Liver (tissue), 8 donors: ENCODE measurements at regions not wholly inside any gene's neighbourhood (a gene's known extent, or its start where the extent isn't known, plus 50 kb on each side); places are given as distances from the start of the nearest gene placed in this dataset.
A peak's percentile ranks its signal among the peaks of the same experiment; 100 is the strongest.

Source experiments
- DNase-seq: peaks from one replicate; pipeline ENCODE4 v3.0.0-alpha.2; 2017; ENCODE audit warnings: low spot score
- H3K27ac ChIP-seq, 2 donors: one replicate each; pipeline ENCODE4 v1.7.0; 2013; ENCODE audit warnings: inconsistent platforms in 2 of 2, low read length in 2 of 2, control low read depth in 1 of 2, low read depth in 1 of 2, mild to moderate bottlenecking in 1 of 2
- H3K27me3 ChIP-seq, 4 donors: one replicate each; pipeline versions ENCODE4 v1.6.1 to v1.7.0; 2013; ENCODE audit warnings: low read length in 3 of 4, inconsistent platforms in 1 of 4, mild to moderate bottlenecking in 1 of 4, moderate library complexity in 1 of 4; ENCODE audit not compliant: control insufficient read depth in 4 of 4, insufficient read depth in 4 of 4
- H3K36me3 ChIP-seq, 4 donors: one replicate each; pipeline versions ENCODE4 v1.6.1 to v1.7.0; 2013; ENCODE audit warnings: low read length in 3 of 4, mild to moderate bottlenecking in 3 of 4, low read depth in 1 of 4, moderate library complexity in 1 of 4; ENCODE audit not compliant: control insufficient read depth in 4 of 4, insufficient read depth in 3 of 4
- H3K4me1 ChIP-seq, 4 donors: one replicate each; pipeline versions ENCODE4 v1.6.1 to v1.7.0; 2013; ENCODE audit warnings: low read length in 3 of 4, mild to moderate bottlenecking in 3 of 4, moderate library complexity in 1 of 4; ENCODE audit not compliant: control insufficient read depth in 4 of 4, insufficient read depth in 4 of 4
- H3K4me3 ChIP-seq, 3 donors: one replicate each; pipeline versions ENCODE4 v1.6.1 to v1.7.0; 2013; ENCODE audit warnings: low read length in 3 of 3, control low read depth in 1 of 3, low read depth in 1 of 3, mild to moderate bottlenecking in 1 of 3
- H3K9ac ChIP-seq, 2 donors: one replicate each; pipeline ENCODE4 v1.7.0; 2013; ENCODE audit warnings: low read length in 2 of 2, mild to moderate bottlenecking in 2 of 2, moderate library complexity in 2 of 2, control low read depth in 1 of 2, low read depth in 1 of 2
- H3K9me3 ChIP-seq, 4 donors: one replicate each; pipeline versions ENCODE4 v1.6.1 to v1.7.0; 2013; ENCODE audit warnings: low read length in 3 of 4; ENCODE audit not compliant: control insufficient read depth in 4 of 4
- FOXA2 ChIP-seq: IDR thresholded peaks from 2 replicates; pipeline ENCODE4 v1.6.1; 2016; ENCODE audit warnings: antibody characterized with exemption
- GABPA ChIP-seq, 2 donors: IDR thresholded peaks in 1 of 2; conservative IDR thresholded peaks in 1 of 2; 2 replicates each; pipeline ENCODE4 v1.6.1; 2016; ENCODE audit warnings: antibody characterized with exemption in 2 of 2, mild to moderate bottlenecking in 1 of 2, moderate library complexity in 1 of 2
- HNF4G ChIP-seq: IDR thresholded peaks from 2 replicates; pipeline ENCODE4 v1.6.1; 2016; ENCODE audit warnings: antibody characterized with exemption
- JUND ChIP-seq, 2 donors: IDR thresholded peaks; 2 replicates each; pipeline ENCODE4 v1.6.1; 2016; ENCODE audit warnings: antibody characterized with exemption in 2 of 2
- NR2F2 ChIP-seq: IDR thresholded peaks from 2 replicates; pipeline ENCODE4 v1.6.1; 2016; ENCODE audit warnings: antibody characterized with exemption
- RAD21 ChIP-seq, 2 donors: IDR thresholded peaks; 2 replicates each; pipeline ENCODE4 v1.6.1; 2016; ENCODE audit warnings: antibody characterized with exemption in 2 of 2, mild to moderate bottlenecking in 2 of 2
- TAF1 ChIP-seq: conservative IDR thresholded peaks from 2 replicates; pipeline ENCODE4 v1.6.1; 2016; ENCODE audit warnings: antibody characterized with exemption, mild to moderate bottlenecking
- WGBS: extraction: QIAGEN DNeasy Blood & Tissue Kit; methylation state at CpG from one replicate; pipeline ENCODE4 v1.1.7; 2013; 5-methylcytosine and 5-hydroxymethylcytosine counted together
- TF ChIP-seq, protein P1 (sequence below): IDR thresholded peaks from 2 replicates; pipeline ENCODE4 v1.6.1; 2016; ENCODE audit warnings: antibody characterized with exemption
- TF ChIP-seq, protein P2 (sequence below): IDR thresholded peaks from 2 replicates; pipeline ENCODE4 v1.6.1; 2016; ENCODE audit warnings: antibody characterized with exemption
- TF ChIP-seq, protein P3 (sequence below): fragments of 150-350 bp; IDR thresholded peaks from 2 replicates; pipeline ENCODE4 v1.5.1; 2017; ENCODE audit warnings: improper control_type of control experiment, low read depth, low read length; ENCODE audit not compliant: missing input control
- donor health status: healthy.
- donor health status: healthy.
- donor health status: healthy.
- donor health status: healthy.
- donor health status: healthy.

DNA sequence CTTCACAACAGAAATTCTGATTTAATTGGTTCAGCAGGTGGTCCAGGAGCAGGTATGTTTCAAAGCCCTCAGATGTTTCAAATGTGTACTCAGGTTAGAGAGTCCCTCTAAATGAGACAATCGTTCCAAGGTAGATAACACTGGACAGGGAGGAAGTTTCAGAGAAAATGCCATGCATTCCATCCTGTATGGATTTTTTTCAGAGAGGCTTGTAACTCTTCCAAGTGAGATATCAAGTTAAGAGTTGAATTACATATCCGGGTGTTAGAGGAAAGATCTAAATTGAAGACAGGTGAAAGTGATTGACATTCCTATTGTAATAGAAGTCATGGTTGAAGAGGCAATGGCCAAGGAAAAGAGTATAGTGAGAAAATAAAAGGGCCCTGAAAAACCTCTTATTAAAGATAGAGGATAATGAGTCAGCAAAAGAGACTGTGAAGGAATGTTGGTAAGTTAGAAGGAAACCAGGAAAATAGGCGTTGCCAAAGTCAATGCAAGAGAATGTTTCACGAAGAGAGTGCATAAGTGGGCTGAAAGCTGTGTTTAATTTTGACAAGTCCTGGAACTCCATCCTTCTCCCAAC lies 105.8 kb downstream of the BMP4 start:
- Histone ChIP-seq H3K36me3 (no peaks in the 10 kb centered on the region), H3K9me3 (no peaks in the 10 kb centered on the region), H3K9ac (no peak overlapping the region), H3K4me3 (no peak overlapping the region), H3K4me1 (peaks cover 0 to 5% (median 2%) of the 10 kb centered on the region in 4 donors), H3K27me3 (no peaks in the 10 kb centered on the region), H3K27ac (no peak overlapping the region)
- WGBS = 60% methylated on average over 4 of the region's 4 CpGs
- DNase-seq = no peak
- TF ChIP-seq TAF1 = no peak
- TF ChIP-seq JUND (IDR thresholded peaks at IDR 0.05) = peak in 1 of 2 donors; percentile 4
- TF ChIP-seq, protein P1, sequence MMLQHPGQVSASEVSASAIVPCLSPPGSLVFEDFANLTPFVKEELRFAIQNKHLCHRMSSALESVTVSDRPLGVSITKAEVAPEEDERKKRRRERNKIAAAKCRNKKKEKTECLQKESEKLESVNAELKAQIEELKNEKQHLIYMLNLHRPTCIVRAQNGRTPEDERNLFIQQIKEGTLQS = no peak

DNA sequence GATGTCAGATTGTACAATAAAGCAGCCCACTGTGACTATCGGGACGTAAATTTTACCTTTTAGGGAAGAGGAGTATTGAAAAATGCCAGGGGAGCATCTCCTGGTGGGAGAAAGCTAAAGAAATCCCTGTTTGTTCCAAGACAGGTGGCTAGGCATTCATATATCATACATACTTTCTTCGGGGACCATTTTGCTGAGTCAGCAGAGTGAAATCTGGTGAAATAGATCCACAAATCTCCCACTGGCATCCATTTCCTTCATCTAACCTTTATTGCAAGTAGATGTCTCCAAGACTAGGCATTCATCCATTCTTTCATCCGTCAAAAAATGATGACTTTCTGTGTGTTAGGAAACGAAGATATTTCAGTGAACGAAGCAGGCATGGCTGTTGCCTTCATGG lies 107.1 kb downstream of the BMP4 start:
- H3K36me3 ChIP-seq = no peaks in the 10 kb centered on the region
- no peak overlapping the region for H3K4me3 ChIP-seq
- no peak overlapping the region for H3K9ac ChIP-seq
- WGBS = 94% methylated on average over 6 of the region's 6 CpGs
- TF ChIP-seq, protein P2, sequence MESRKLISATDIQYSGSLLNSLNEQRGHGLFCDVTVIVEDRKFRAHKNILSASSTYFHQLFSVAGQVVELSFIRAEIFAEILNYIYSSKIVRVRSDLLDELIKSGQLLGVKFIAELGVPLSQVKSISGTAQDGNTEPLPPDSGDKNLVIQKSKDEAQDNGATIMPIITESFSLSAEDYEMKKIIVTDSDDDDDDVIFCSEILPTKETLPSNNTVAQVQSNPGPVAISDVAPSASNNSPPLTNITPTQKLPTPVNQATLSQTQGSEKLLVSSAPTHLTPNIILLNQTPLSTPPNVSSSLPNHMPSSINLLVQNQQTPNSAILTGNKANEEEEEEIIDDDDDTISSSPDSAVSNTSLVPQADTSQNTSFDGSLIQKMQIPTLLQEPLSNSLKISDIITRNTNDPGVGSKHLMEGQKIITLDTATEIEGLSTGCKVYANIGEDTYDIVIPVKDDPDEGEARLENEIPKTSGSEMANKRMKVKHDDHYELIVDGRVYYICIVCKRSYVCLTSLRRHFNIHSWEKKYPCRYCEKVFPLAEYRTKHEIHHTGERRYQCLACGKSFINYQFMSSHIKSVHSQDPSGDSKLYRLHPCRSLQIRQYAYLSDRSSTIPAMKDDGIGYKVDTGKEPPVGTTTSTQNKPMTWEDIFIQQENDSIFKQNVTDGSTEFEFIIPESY = no peak
- no peak for DNase-seq
- no peaks in the 10 kb centered on the region for H3K9me3 ChIP-seq
- H3K4me1 ChIP-seq = peaks cover 0 to 5% (median under 1%) of the 10 kb centered on the region in 4 donors
- H3K27ac ChIP-seq = no peak overlapping the region
- no peaks in the 10 kb centered on the region for H3K27me3 ChIP-seq

DNA sequence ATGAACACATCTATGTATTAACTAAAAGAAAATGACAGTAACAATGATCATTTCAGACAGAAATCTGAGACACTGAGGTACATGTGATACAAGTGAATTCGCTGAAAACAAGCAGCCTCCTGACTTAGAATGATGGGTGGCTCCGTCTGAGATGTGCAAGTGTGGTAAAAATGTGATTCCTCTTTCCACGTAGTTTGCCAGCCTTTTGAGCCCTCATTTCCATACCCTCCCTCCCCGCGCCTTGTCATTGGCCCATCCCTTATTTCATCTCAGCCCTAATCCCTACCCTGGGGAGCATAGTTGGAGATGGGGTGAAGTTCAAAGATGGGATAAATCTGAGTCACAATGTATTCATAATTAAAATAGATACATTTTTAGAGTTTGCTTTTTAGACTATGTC lies 107.8 kb downstream of the BMP4 start:
- no peak overlapping the region for H3K9ac ChIP-seq
- H3K36me3 ChIP-seq = no peaks in the 10 kb centered on the region
- WGBS = 90% methylated on average over 5 of the region's 5 CpGs
- no peaks in the 10 kb centered on the region for H3K9me3 ChIP-seq
- no peak for DNase-seq
- no peak overlapping the region for H3K27ac ChIP-seq
- no peak for TF ChIP-seq TAF1
- TF ChIP-seq, protein P2 = no peak
- TF ChIP-seq RAD21 (IDR thresholded peaks at IDR 0.05) = no peak
- TF ChIP-seq HNF4G = no peak
- TF ChIP-seq FOXA2 = no peak
- no peak for TF ChIP-seq JUND (IDR thresholded peaks at IDR 0.05)
- TF ChIP-seq NR2F2 = no peak
- TF ChIP-seq, protein P3, sequence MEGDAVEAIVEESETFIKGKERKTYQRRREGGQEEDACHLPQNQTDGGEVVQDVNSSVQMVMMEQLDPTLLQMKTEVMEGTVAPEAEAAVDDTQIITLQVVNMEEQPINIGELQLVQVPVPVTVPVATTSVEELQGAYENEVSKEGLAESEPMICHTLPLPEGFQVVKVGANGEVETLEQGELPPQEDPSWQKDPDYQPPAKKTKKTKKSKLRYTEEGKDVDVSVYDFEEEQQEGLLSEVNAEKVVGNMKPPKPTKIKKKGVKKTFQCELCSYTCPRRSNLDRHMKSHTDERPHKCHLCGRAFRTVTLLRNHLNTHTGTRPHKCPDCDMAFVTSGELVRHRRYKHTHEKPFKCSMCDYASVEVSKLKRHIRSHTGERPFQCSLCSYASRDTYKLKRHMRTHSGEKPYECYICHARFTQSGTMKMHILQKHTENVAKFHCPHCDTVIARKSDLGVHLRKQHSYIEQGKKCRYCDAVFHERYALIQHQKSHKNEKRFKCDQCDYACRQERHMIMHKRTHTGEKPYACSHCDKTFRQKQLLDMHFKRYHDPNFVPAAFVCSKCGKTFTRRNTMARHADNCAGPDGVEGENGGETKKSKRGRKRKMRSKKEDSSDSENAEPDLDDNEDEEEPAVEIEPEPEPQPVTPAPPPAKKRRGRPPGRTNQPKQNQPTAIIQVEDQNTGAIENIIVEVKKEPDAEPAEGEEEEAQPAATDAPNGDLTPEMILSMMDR = no peak
- TF ChIP-seq, protein P1 = no peak
- no peak for TF ChIP-seq GABPA (IDR thresholded peaks at IDR 0.05 in 1 of 2, conservative IDR thresholded peaks at IDR 0.05 in 1 of 2)
- H3K4me3 ChIP-seq = no peak overlapping the region
- no peaks in the 10 kb centered on the region for H3K27me3 ChIP-seq
- peaks cover 0 to 5% (median under 1%) of the 10 kb centered on the region in 4 donors for H3K4me1 ChIP-seq
